H1 (cell line): ENCODE measurements at regions not wholly inside any gene's neighbourhood (a gene's known extent, or its start where the extent isn't known, plus 50 kb on each side); places are given as distances from the start of the nearest gene placed in this dataset.

Experiments
- CTCF ChIA-PET: fragments of 300-600 bp; sonication (Branson Sonifier 250); formaldehyde crosslinking; loops from one replicate; lab custom pipeline; 2021; ENCODE audit not compliant: partially characterized antibody; lab: Charles Lee
- POLR2A ChIA-PET: fragments of 300-600 bp; sonication (Branson Sonifier 250); formaldehyde crosslinking; loops from one replicate; lab custom pipeline; 2021; ENCODE audit warnings: inconsistent platforms; ENCODE audit not compliant: partially characterized antibody; lab: Charles Lee
- DNase-seq, 2 experiments: peaks; one replicate each; pipeline versions ENCODE4 v3.0.0 to v3.0.0-alpha.2; 2010 to 2022; ENCODE audit warnings: low spot score in 2 of 2, low read depth in 1 of 2, mixed read lengths in 1 of 2
- FAIRE-seq: peaks from 2 replicates; lab custom pipeline; 2011; peaks lifted over from hg19 to GRCh38; lab: Jason Lieb, UNC
- H2AFZ ChIP-seq: 2 replicates; pipeline ENCODE4 v1.8.1; 2012; ENCODE audit warnings: low read length, inconsistent platforms
- H2AK5ac ChIP-seq: 2 replicates; pipeline ENCODE4 v1.6.1; 2013; ENCODE audit warnings: low read depth, low read length
- H2BK120ac ChIP-seq: replicated peaks from 2 replicates; pipeline ENCODE3; 2013; ENCODE audit warnings: low read depth, low read length, inconsistent platforms
- H2BK12ac ChIP-seq: 2 replicates; pipeline ENCODE4 v1.6.1; 2013; ENCODE audit warnings: low read depth, low read length
- H2BK15ac ChIP-seq: 2 replicates; pipeline ENCODE4 v1.6.1; 2013; ENCODE audit warnings: low read length
- H2BK20ac ChIP-seq: 2 replicates; pipeline ENCODE4 v1.6.1; 2013; ENCODE audit warnings: low read length
- H2BK5ac ChIP-seq: 2 replicates; pipeline ENCODE4 v1.6.1; 2013; ENCODE audit warnings: low read depth, low read length
- H3K14ac ChIP-seq: 2 replicates; pipeline ENCODE4 v1.6.1; 2013; ENCODE audit warnings: inconsistent platforms; ENCODE audit not compliant: insufficient read length
- H3K18ac ChIP-seq: 2 replicates; pipeline ENCODE4 v1.6.1; 2013; ENCODE audit warnings: low read length; ENCODE audit errors: extremely low read depth
- H3K23ac ChIP-seq: 2 replicates; pipeline ENCODE4 v1.6.1; 2013; ENCODE audit warnings: inconsistent platforms; ENCODE audit not compliant: insufficient read length
- H3K23me2 ChIP-seq: 2 replicates; pipeline ENCODE4 v1.6.1; 2013; ENCODE audit warnings: low read depth, low read length
- H3K27ac ChIP-seq: 2 replicates; pipeline ENCODE4 v1.6.1; 2011; ENCODE audit warnings: low read depth, low read length, inconsistent platforms
- H3K27me3 ChIP-seq, 4 experiments: replicated peaks in 1 of 4; 1 replicate in 1 of 4; 2 replicates in 3 of 4; pipeline versions ENCODE4 v1.6.1 to v1.8.1; 2011 to 2013; ENCODE audit warnings: low read length in 3 of 4, mild to moderate bottlenecking in 3 of 4, inconsistent platforms in 2 of 4, mixed read lengths in 2 of 4, moderate library complexity in 1 of 4; ENCODE audit not compliant: control insufficient read depth in 3 of 4, insufficient read depth in 3 of 4; ENCODE audit errors: extremely low read depth in 1 of 4
- H3K36me3 ChIP-seq, 4 experiments: 2 replicates each; pipeline versions ENCODE4 v1.6.1 to v1.8.1; 2011 to 2013; ENCODE audit warnings: mild to moderate bottlenecking in 4 of 4, low read length in 3 of 4, moderate library complexity in 2 of 4, control low read depth in 1 of 4, inconsistent platforms in 1 of 4; ENCODE audit not compliant: insufficient read depth in 4 of 4, control insufficient read depth in 2 of 4
- H3K4ac ChIP-seq: replicated peaks from 2 replicates; pipeline ENCODE3; 2013; ENCODE audit warnings: low read length, low read depth, mixed read lengths, inconsistent platforms; ENCODE audit not compliant: insufficient read length
- H3K4me1 ChIP-seq, 4 experiments: replicated peaks in 1 of 4; 1 replicate in 1 of 4; 2 replicates in 3 of 4; pipeline versions ENCODE4 v1.6.1 to v1.8.1; 2011 to 2013; ENCODE audit warnings: low read length in 3 of 4, inconsistent platforms in 2 of 4, mixed read lengths in 1 of 4; ENCODE audit not compliant: insufficient read depth in 4 of 4, control insufficient read depth in 3 of 4
- H3K4me2 ChIP-seq, 2 experiments: 2 replicates each; pipeline versions ENCODE4 v1.6.1 to v1.8.1; 2011 to 2013; ENCODE audit warnings: low read depth in 2 of 2, low read length in 2 of 2, control low read depth in 1 of 2, inconsistent platforms in 1 of 2, mild to moderate bottlenecking in 1 of 2; ENCODE audit not compliant: insufficient read depth in 1 of 2
- H3K4me3 ChIP-seq, 4 experiments: fragments of 200-600, 300-600 bp in 1 of 4; sonication (generic), shearing (Covaris generic), sonication (Bioruptor Twin) in 1 of 4; 2 replicates each; pipeline versions ENCODE4 v1.5.1 to v1.8.1; 2011 to 2016; ENCODE audit warnings: low read length in 4 of 4, low read depth in 3 of 4, control low read depth in 2 of 4, inconsistent platforms in 2 of 4, mild to moderate bottlenecking in 2 of 4, mixed read lengths in 1 of 4, moderate library complexity in 1 of 4; ENCODE audit not compliant: insufficient read depth in 2 of 4; ENCODE audit errors: extremely low read depth in 1 of 4
- H3K56ac ChIP-seq: replicated peaks from 2 replicates; pipeline ENCODE3; 2013; ENCODE audit warnings: low read depth, mild to moderate bottlenecking, mixed read lengths, low read length, inconsistent platforms; ENCODE audit not compliant: insufficient read length
- H3K79me1 ChIP-seq: 2 replicates; pipeline ENCODE4 v1.6.1; 2013; ENCODE audit warnings: low read depth, low read length, control low read depth
- H3K79me2 ChIP-seq, 2 experiments: 2 replicates each; pipeline versions ENCODE4 v1.6.1 to v1.8.1; 2012 to 2013; ENCODE audit warnings: low read length in 2 of 2, mild to moderate bottlenecking in 2 of 2, inconsistent platforms in 1 of 2; ENCODE audit not compliant: insufficient read depth in 2 of 2, control insufficient read depth in 1 of 2
- H3K9ac ChIP-seq, 4 experiments: replicated peaks in 1 of 4; 1 replicate in 1 of 4; 2 replicates in 3 of 4; pipeline versions ENCODE4 v1.6.1 to v1.8.1; 2011 to 2013; ENCODE audit warnings: low read depth in 3 of 4, low read length in 3 of 4, control low read depth in 2 of 4, mild to moderate bottlenecking in 2 of 4, moderate library complexity in 2 of 4, inconsistent platforms in 1 of 4; ENCODE audit errors: extremely low read depth in 1 of 4
- H3K9me3 ChIP-seq, 2 experiments: 2 replicates each; pipeline versions ENCODE4 v1.6.1 to v1.8.1; 2012 to 2013; ENCODE audit warnings: mild to moderate bottlenecking in 2 of 2, moderate library complexity in 2 of 2, control low read depth in 1 of 2, inconsistent platforms in 1 of 2, low read depth in 1 of 2, low read length in 1 of 2, mixed read lengths in 1 of 2; ENCODE audit not compliant: insufficient read depth in 2 of 2
- H4K20me1 ChIP-seq, 2 experiments: replicated peaks in 1 of 2; 2 replicates each; pipeline versions ENCODE3 to v1.8.1; 2011 to 2013; ENCODE audit warnings: inconsistent platforms in 2 of 2, low read length in 2 of 2, mild to moderate bottlenecking in 1 of 2; ENCODE audit not compliant: insufficient read depth in 2 of 2, control insufficient read depth in 1 of 2
- H4K5ac ChIP-seq: 2 replicates; pipeline ENCODE4 v1.6.1; 2013; ENCODE audit warnings: low read length, low read depth, mixed read lengths, inconsistent platforms; ENCODE audit not compliant: insufficient read length
- H4K8ac ChIP-seq: 2 replicates; pipeline ENCODE4 v1.8.0; 2013; ENCODE audit warnings: mild to moderate bottlenecking, moderate library complexity, low read length, inconsistent platforms; ENCODE audit not compliant: insufficient read depth; ENCODE audit errors: extremely low read depth
- H4K91ac ChIP-seq: replicated peaks from 2 replicates; pipeline ENCODE3; 2013; ENCODE audit warnings: low read length, mixed read lengths, inconsistent platforms; ENCODE audit not compliant: insufficient read length
- ATF2 ChIP-seq: IDR thresholded peaks from 2 replicates; pipeline ENCODE4 v1.6.1; 2012; ENCODE audit warnings: low read length, inconsistent platforms
- CEBPB ChIP-seq: IDR thresholded peaks from 2 replicates; pipeline ENCODE4 v1.6.1; 2012; ENCODE audit warnings: low read depth, low read length
- GTF2F1 ChIP-seq: IDR thresholded peaks from 2 replicates; pipeline ENCODE4 v1.6.1; 2012; ENCODE audit warnings: low read depth, low read length, improper control_type of control experiment, borderline replicate concordance
- HDAC6 ChIP-seq: IDR thresholded peaks from one replicate; pipeline ENCODE4 v1.7.1; 2012; ENCODE audit warnings: low read depth, mild to moderate bottlenecking, inconsistent platforms, low read length, moderate library complexity
- NANOG ChIP-seq: IDR thresholded peaks from 2 replicates; pipeline ENCODE4 v1.6.1; 2011; ENCODE audit warnings: low read length, low read depth, mild to moderate bottlenecking, inconsistent platforms; ENCODE audit not compliant: insufficient read depth, poor library complexity, severe bottlenecking
- WGBS, 2 experiments: shearing (Covaris generic) in 1 of 2; methylation state at CpG; one replicate each; pipeline versions ENCODE4 v1.1.6 to v1.1.7; 2013 to 2015; ENCODE audit warnings: low lambda C conversion rate in 2 of 2, mixed read lengths in 2 of 2, inconsistent platforms in 1 of 2, low coverage in 1 of 2, missing lambda C conversion rate in 1 of 2; ENCODE audit not compliant: insufficient replicate concordance in 2 of 2, insufficient coverage in 1 of 2, insufficient read length in 1 of 2; ENCODE audit errors: extremely low coverage in 1 of 2, missing lambda C conversion rate in 1 of 2; 5-methylcytosine and 5-hydroxymethylcytosine counted together

- ChIA-PET POLR2A (no interaction called here), CTCF (interaction anchor here (1.2 to 1.5 kb wide), 3 partner anchors 24 to 35 kb away, joined by 3 to 4 read pairs (median 4); no protein-coding TSS in a partner anchor)
- FAIRE-seq (no peak), DNase-seq (no peak)
- Histone ChIP-seq H3K9ac (no peak overlapping the region), H2BK20ac (no peak overlapping the region), H2AFZ (no peak overlapping the region), H4K8ac (no peak overlapping the region), H2BK15ac (no peak overlapping the region), H3K4me1 (peaks cover 0 to 6% (median 4%) of the 10 kb centered on the region in 4 experiments; a peak in 3 of 7 replicates), H3K9me3 (no peaks in the 10 kb centered on the region), H2AK5ac (no peak overlapping the region), H3K4me3 (no peak overlapping the region), H4K91ac (no peak overlapping the region), H3K27ac (no peak overlapping the region), H3K4ac (no peak overlapping the region), H2BK5ac (no peak overlapping the region), H3K23ac (no peak overlapping the region), H3K14ac (no peak overlapping the region), H3K27me3 (peaks cover 0 to 30% (median 8%) of the 10 kb centered on the region in 4 experiments; a peak in 4 of 7 replicates), H3K4me2 (no peak overlapping the region), H2BK12ac (no peak overlapping the region), H3K79me1 (no peaks in the 10 kb centered on the region), H3K18ac (no peak overlapping the region), H4K20me1 (no peaks in the 10 kb centered on the region), H3K56ac (no peak overlapping the region), H3K36me3 (no peaks in the 10 kb centered on the region), H3K79me2 (no peaks in the 10 kb centered on the region), H2BK120ac (no peak overlapping the region), H3K23me2 (no peaks in the 10 kb centered on the region), H4K5ac (no peak overlapping the region)
- WGBS, 2 experiments: 100% methylated on average over 1 of the region's 1 CpG; no CpG with 5 or more reads in 1 of the 2 experiments
- no peak for TF ChIP-seq CEBPB
- TF ChIP-seq HDAC6: no peak
- no peak for TF ChIP-seq ATF2
- TF ChIP-seq GTF2F1: no peak
- no peak for TF ChIP-seq NANOG
Observed at GRCh38 chr13:91219201-91219600, 128.3 kb upstream of the MIR17HG start.
